ENCODE measurements at regions not wholly inside any gene's neighbourhood (a gene's known extent, or its start where the extent isn't known, plus 50 kb on each side); places are given as distances from the start of the nearest gene placed in this dataset.
A peak's percentile ranks its signal among the peaks of the same experiment; 100 is the strongest.

GRCh38 chr13:44762911-44763310 lies 186.8 kb upstream of the TSC22D1 start:
- no peak overlapping the region for H3K18ac ChIP-seq (ENCODE audit: low read length)

GRCh38 chr13:44760434-44760833 lies 184.3 kb upstream of the TSC22D1 start:
- H3K79me1 ChIP-seq (ENCODE audit: low read depth, low read length): no peaks in the 10 kb centered on the region
- H2BK15ac ChIP-seq (ENCODE audit: low read length): no peak overlapping the region
- no peak overlapping the region for H4K91ac ChIP-seq (ENCODE audit: low read depth, low read length, poor library complexity)
- H4K8ac ChIP-seq (ENCODE audit: low read depth, low read length): no peak overlapping the region
- no peak overlapping the region for H3K4ac ChIP-seq (ENCODE audit: low read length)
- no peak overlapping the region for H3K9ac ChIP-seq (ENCODE audit: low read depth, low read length, poor library complexity)
- H3K36me3 ChIP-seq (replicated peaks in 1 of 2; ENCODE audit: control insufficient read depth in 2 of 2, insufficient read depth in 2 of 2, low read length in 2 of 2): no peaks in the 10 kb centered on the region
- no peak overlapping the region for H3K4me3 ChIP-seq (ENCODE audit: low read length in 2 of 2)
- H3K4me2 ChIP-seq (ENCODE audit: insufficient read depth, low read length, poor library complexity, severe bottlenecking): no peak overlapping the region
- H2BK12ac ChIP-seq (ENCODE audit: low read length): no peak overlapping the region
- no peak overlapping the region for H2AFZ ChIP-seq (ENCODE audit: low read length)
- H3K27me3 ChIP-seq (ENCODE audit: control insufficient read depth in 3 of 3, insufficient read depth in 3 of 3, low read depth in 1 of 3, low read length in 3 of 3): no peaks in the 10 kb centered on the region
- H3K18ac ChIP-seq (ENCODE audit: low read length): no peak overlapping the region
- no peak overlapping the region for H3K14ac ChIP-seq (ENCODE audit: low read length)
- no peaks in the 10 kb centered on the region for H3K9me3 ChIP-seq (replicated peaks in 1 of 2; ENCODE audit: control insufficient read depth in 2 of 2, insufficient read depth in 1 of 2, low read depth in 1 of 2, low read length in 2 of 2)
- peaks cover 16 to 18% of the 10 kb centered on the region in 2 donors for H3K4me1 ChIP-seq (ENCODE audit: control insufficient read depth in 2 of 2, insufficient read depth in 1 of 2, low read depth in 1 of 2, low read length in 2 of 2)
- H2AK5ac ChIP-seq (ENCODE audit: low read depth, low read length): no peak overlapping the region
- H2BK5ac ChIP-seq (ENCODE audit: low read length): no peak overlapping the region
- WGBS, 2 donors (ENCODE audit: extremely low coverage in 2 of 2, insufficient read length in 2 of 2, insufficient replicate concordance in 1 of 2): no CpG with 5 or more reads among the region's 1 CpG
- no peak overlapping the region for H3K27ac ChIP-seq (replicated peaks; ENCODE audit: low read length)
- no peak for DNase-seq (ENCODE audit: low spot score)
- H3K23ac ChIP-seq (ENCODE audit: low read depth, low read length, poor library complexity): no peak overlapping the region
- H2BK120ac ChIP-seq (ENCODE audit: low read depth, low read length): no peak overlapping the region

More at GRCh38 chr13:44762911-44763310, 186.8 kb upstream of the TSC22D1 start:
- no peak overlapping the region for H3K9ac ChIP-seq (ENCODE audit: low read depth, low read length, poor library complexity)
- WGBS, 2 donors (ENCODE audit: extremely low coverage in 2 of 2, insufficient read length in 2 of 2, insufficient replicate concordance in 1 of 2): no CpG with 5 or more reads among the region's 1 CpG
- H3K79me1 ChIP-seq (ENCODE audit: low read depth, low read length): no peaks in the 10 kb centered on the region
- H2BK12ac ChIP-seq (ENCODE audit: low read length): no peak overlapping the region
- H2BK5ac ChIP-seq (ENCODE audit: low read length): no peak overlapping the region
- no peak overlapping the region for H2BK120ac ChIP-seq (ENCODE audit: low read depth, low read length)
- peaks cover 17 to 18% of the 10 kb centered on the region in 2 donors for H3K4me1 ChIP-seq (ENCODE audit: control insufficient read depth in 2 of 2, insufficient read depth in 1 of 2, low read depth in 1 of 2, low read length in 2 of 2)
- DNase-seq (ENCODE audit: low spot score): no peak
- H2BK15ac ChIP-seq (ENCODE audit: low read length): no peak overlapping the region
- no peaks in the 10 kb centered on the region for H3K9me3 ChIP-seq (replicated peaks in 1 of 2; ENCODE audit: control insufficient read depth in 2 of 2, insufficient read depth in 1 of 2, low read depth in 1 of 2, low read length in 2 of 2)
- H3K14ac ChIP-seq (ENCODE audit: low read length): no peak overlapping the region
- H3K36me3 ChIP-seq (replicated peaks in 1 of 2; ENCODE audit: control insufficient read depth in 2 of 2, insufficient read depth in 2 of 2, low read length in 2 of 2): no peaks in the 10 kb centered on the region
- H3K27me3 ChIP-seq (ENCODE audit: control insufficient read depth in 3 of 3, insufficient read depth in 3 of 3, low read depth in 1 of 3, low read length in 3 of 3): no peaks in the 10 kb centered on the region
- no peak overlapping the region for H3K4me2 ChIP-seq (ENCODE audit: insufficient read depth, low read length, poor library complexity, severe bottlenecking)
- H4K91ac ChIP-seq (ENCODE audit: low read depth, low read length, poor library complexity): no peak overlapping the region
- no peak overlapping the region for H3K27ac ChIP-seq (replicated peaks; ENCODE audit: low read length)
- no peak overlapping the region for H3K23ac ChIP-seq (ENCODE audit: low read depth, low read length, poor library complexity)
- no peak overlapping the region for H3K4ac ChIP-seq (ENCODE audit: low read length)
- no peak overlapping the region for H2AFZ ChIP-seq (ENCODE audit: low read length)
- no peak overlapping the region for H2AK5ac ChIP-seq (ENCODE audit: low read depth, low read length)
- H4K8ac ChIP-seq (ENCODE audit: low read depth, low read length): no peak overlapping the region
- no peak overlapping the region for H3K4me3 ChIP-seq (ENCODE audit: low read length in 2 of 2)

GRCh38 chr13:44759384-44760360 lies 183.5 kb upstream of the TSC22D1 start:
- Histone ChIP-seq H3K36me3 (replicated peaks in 1 of 2; ENCODE audit: control insufficient read depth in 2 of 2, insufficient read depth in 2 of 2, low read length in 2 of 2) (no peaks in the 10 kb centered on the region), H3K23ac (ENCODE audit: low read depth, low read length, poor library complexity) (no peak overlapping the region), H3K4ac (ENCODE audit: low read length) (no peak overlapping the region), H3K4me3 (ENCODE audit: low read length in 2 of 2) (no peak overlapping the region), H2BK15ac (ENCODE audit: low read length) (no peak overlapping the region), H2BK12ac (ENCODE audit: low read length) (no peak overlapping the region), H3K9ac (ENCODE audit: low read depth, low read length, poor library complexity) (no peak overlapping the region), H3K9me3 (replicated peaks in 1 of 2; ENCODE audit: control insufficient read depth in 2 of 2, insufficient read depth in 1 of 2, low read depth in 1 of 2, low read length in 2 of 2) (no peaks in the 10 kb centered on the region), H3K27me3 (ENCODE audit: control insufficient read depth in 3 of 3, insufficient read depth in 3 of 3, low read depth in 1 of 3, low read length in 3 of 3) (no peaks in the 10 kb centered on the region), H3K14ac (ENCODE audit: low read length) (no peak overlapping the region), H2BK5ac (ENCODE audit: low read length) (no peak overlapping the region), H4K8ac (ENCODE audit: low read depth, low read length) (no peak overlapping the region), H3K4me2 (ENCODE audit: insufficient read depth, low read length, poor library complexity, severe bottlenecking) (no peak overlapping the region), H3K4me1 (ENCODE audit: control insufficient read depth in 2 of 2, insufficient read depth in 1 of 2, low read depth in 1 of 2, low read length in 2 of 2) (peaks cover 16 to 18% of the 10 kb centered on the region in 2 donors), H2AK5ac (ENCODE audit: low read depth, low read length) (no peak overlapping the region), H3K79me1 (ENCODE audit: low read depth, low read length) (no peaks in the 10 kb centered on the region), H2AFZ (ENCODE audit: low read length) (peak overlapping the region; percentile 63), H3K27ac (replicated peaks; ENCODE audit: low read length) (no peak overlapping the region), H2BK120ac (ENCODE audit: low read depth, low read length) (no peak overlapping the region), H4K91ac (ENCODE audit: low read depth, low read length, poor library complexity) (no peak overlapping the region), H3K18ac (ENCODE audit: low read length) (no peak overlapping the region)
- no peak for DNase-seq (ENCODE audit: low spot score)
- no CpG with 5 or more reads among the region's 6 CpGs for WGBS, 2 donors (ENCODE audit: extremely low coverage in 2 of 2, insufficient read length in 2 of 2, insufficient replicate concordance in 1 of 2)

- Histone ChIP-seq H3K27me3 (ENCODE audit: control insufficient read depth in 3 of 3, insufficient read depth in 3 of 3, low read depth in 1 of 3, low read length in 3 of 3) (no peaks in the 10 kb centered on the region), H2AK5ac (ENCODE audit: low read depth, low read length) (no peak overlapping the region), H3K9ac (ENCODE audit: low read depth, low read length, poor library complexity) (no peak overlapping the region), H2BK15ac (ENCODE audit: low read length) (no peak overlapping the region), H2BK12ac (ENCODE audit: low read length) (no peak overlapping the region), H3K4me3 (ENCODE audit: low read length in 2 of 2) (no peak overlapping the region), H4K91ac (ENCODE audit: low read depth, low read length, poor library complexity) (no peak overlapping the region), H3K79me1 (ENCODE audit: low read depth, low read length) (no peaks in the 10 kb centered on the region), H3K23ac (ENCODE audit: low read depth, low read length, poor library complexity) (no peak overlapping the region), H3K14ac (ENCODE audit: low read length) (no peak overlapping the region), H3K27ac (replicated peaks; ENCODE audit: low read length) (no peak overlapping the region), H4K8ac (ENCODE audit: low read depth, low read length) (no peak overlapping the region), H3K9me3 (replicated peaks in 1 of 2; ENCODE audit: control insufficient read depth in 2 of 2, insufficient read depth in 1 of 2, low read depth in 1 of 2, low read length in 2 of 2) (no peaks in the 10 kb centered on the region), H3K18ac (ENCODE audit: low read length) (no peak overlapping the region), H2BK5ac (ENCODE audit: low read length) (no peak overlapping the region), H2AFZ (ENCODE audit: low read length) (peak overlapping the region; percentile 63), H2BK120ac (ENCODE audit: low read depth, low read length) (no peak overlapping the region), H3K4me1 (ENCODE audit: control insufficient read depth in 2 of 2, insufficient read depth in 1 of 2, low read depth in 1 of 2, low read length in 2 of 2) (peaks cover 12 to 13% of the 10 kb centered on the region in 2 donors), H3K36me3 (replicated peaks in 1 of 2; ENCODE audit: control insufficient read depth in 2 of 2, insufficient read depth in 2 of 2, low read length in 2 of 2) (no peaks in the 10 kb centered on the region), H3K4me2 (ENCODE audit: insufficient read depth, low read length, poor library complexity, severe bottlenecking) (no peak overlapping the region), H3K4ac (ENCODE audit: low read length) (no peak overlapping the region)
- no CpG with 5 or more reads among the region's 11 CpGs for WGBS, 2 donors (ENCODE audit: extremely low coverage in 2 of 2, insufficient read length in 2 of 2, insufficient replicate concordance in 1 of 2)
- no peak for DNase-seq (ENCODE audit: low spot score)
Observed at GRCh38 chr13:44758630-44759383, 182.7 kb upstream of the TSC22D1 start.
